OCI-LY1 (cell line): ENCODE measurements at regions not wholly inside any gene's neighbourhood (a gene's known extent, or its start where the extent isn't known, plus 50 kb on each side); places are given as distances from the start of the nearest gene placed in this dataset.

Experiments
- CTCF ChIP-seq: fragments of 200-600 bp; sonication (generic), shearing (Covaris generic); IDR thresholded peaks from 2 replicates; pipeline ENCODE4 v1.5.1; 2017; ENCODE audit warnings: mild to moderate bottlenecking, antibody characterized with exemption, low read length, moderate library complexity, mixed read lengths
- EZH2 ChIP-seq: fragments of 200-600 bp; sonication (generic), shearing (Covaris generic); IDR thresholded peaks from 2 replicates; pipeline ENCODE4 v1.8.0; 2017; ENCODE audit warnings: borderline replicate concordance, mixed run types, mild to moderate bottlenecking, antibody characterized with exemption, low read length, moderate library complexity, mixed read lengths

- no peak for TF ChIP-seq CTCF
- no peak for TF ChIP-seq EZH2
Measured at GRCh38 chr2:211014376-211014775, 458.0 kb downstream of the CPS1 start.
